GM18951 (cell line): ENCODE measurements at regions not wholly inside any gene's neighbourhood (a gene's known extent, or its start where the extent isn't known, plus 50 kb on each side); places are given as distances from the start of the nearest gene placed in this dataset.
"Not testable (repeated sequence)": the region's sequence is repeated elsewhere in the genome, so short reads cannot be mapped to it uniquely, and the experiment has no call there.

ENCODE experiments used
- POLR2A ChIP-seq: IDR thresholded peaks from 4 replicates; pipeline ENCODE4 v1.6.1; 2011; ENCODE audit warnings: mild to moderate bottlenecking; ENCODE audit not compliant: insufficient read length, insufficient read depth; ENCODE audit errors: extremely low read depth
- in situ Hi-C: fragments of 300-500 bp; cut with MboI; formaldehyde crosslinking; loops from one replicate; pipeline ENCODE4 v1.12.0; 2022; ENCODE audit warnings: low sequenced_read_pairs, mixed read lengths, inconsistent platforms; ENCODE audit not compliant: unreplicated experiment

DNA sequence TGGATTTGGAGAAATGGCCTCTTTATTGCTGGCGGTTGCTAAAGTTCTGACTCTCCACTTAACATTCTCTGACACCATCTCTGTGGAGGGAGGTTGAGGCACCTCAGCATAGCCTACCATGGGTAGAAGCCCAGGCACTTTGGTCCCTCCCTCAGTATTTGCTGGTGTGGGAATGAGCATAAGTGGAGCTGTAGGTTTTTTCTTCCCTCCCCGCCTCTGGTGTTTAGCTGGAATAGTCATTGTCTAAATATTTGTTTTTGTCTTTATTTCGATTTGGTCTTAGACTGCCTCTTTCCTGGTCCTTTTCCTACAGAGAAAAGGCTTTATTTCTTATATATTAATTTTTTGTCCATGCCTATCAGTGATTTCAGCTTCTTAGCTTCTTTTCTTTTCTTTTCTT lies 203.4 kb upstream of the AGR3 start:
- in situ Hi-C loops: no loop called here
- no peak for TF ChIP-seq POLR2A

- no peak for TF ChIP-seq POLR2A
- in situ Hi-C loops: no loop called here
These were observed 204.6 kb upstream of the AGR3 start for GRCh38 chr7:17086403-17086802.

DNA sequence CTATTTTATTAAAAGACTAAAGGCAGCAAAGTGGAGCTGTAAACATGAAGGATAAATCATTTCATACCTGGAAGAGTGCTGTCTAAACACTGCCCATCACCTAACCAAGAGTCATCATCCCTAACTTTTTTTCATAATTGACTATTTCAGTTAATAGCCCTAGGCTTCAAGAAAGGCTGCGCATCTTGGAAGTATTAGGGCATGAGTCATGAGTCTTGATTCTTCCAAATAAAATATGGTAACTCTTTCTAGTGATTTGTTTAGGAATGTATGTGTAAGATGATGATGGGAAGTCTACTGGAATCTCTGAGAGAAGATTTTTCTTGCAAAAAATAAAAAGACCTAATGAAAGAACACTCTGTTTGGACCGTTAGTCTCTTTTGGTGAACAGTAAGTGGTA lies 207.7 kb upstream of the AHR start:
- TF ChIP-seq POLR2A: no peak

GRCh38 chr7:17093461-17093860 lies 205.0 kb upstream of the AHR start:
- no peak for TF ChIP-seq POLR2A
- in situ Hi-C loops: no loop called here

More for the DNA sequence above, 207.7 kb upstream of the AHR start:
- in situ Hi-C loops: no loop called here

- TF ChIP-seq POLR2A: no peak
- in situ Hi-C loops: no loop called here
These were observed 203.4 kb upstream of the AHR start for GRCh38 chr7:17094963-17095574.

- TF ChIP-seq POLR2A: no peak
- in situ Hi-C loops: no loop called here
These were observed 202.5 kb upstream of the AHR start for GRCh38 chr7:17095931-17096330.

GRCh38 chr7:17097668-17098297 lies 200.7 kb upstream of the AHR start:
- no peak for TF ChIP-seq POLR2A
- in situ Hi-C loops: no loop called here

DNA sequence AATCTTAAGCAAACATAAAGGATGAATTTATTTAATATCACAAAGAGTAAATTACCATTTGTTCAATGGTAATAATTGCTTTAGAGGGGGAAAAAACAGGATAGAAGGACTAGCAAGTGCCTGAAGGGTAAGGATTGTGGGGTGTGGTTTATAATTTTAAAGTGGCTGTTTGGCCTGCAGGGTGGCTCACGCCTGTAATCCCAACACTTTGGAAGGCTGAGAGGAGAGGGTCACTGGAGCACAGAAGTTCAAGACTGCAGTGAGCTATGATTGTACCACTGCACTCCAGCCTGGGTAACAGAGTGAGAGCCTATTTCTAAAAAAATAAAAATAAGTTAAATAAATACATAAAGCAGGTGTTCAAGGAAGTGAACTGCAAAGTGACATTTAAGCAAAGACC lies 199.9 kb upstream of the AHR start:
- in situ Hi-C loops: no loop called here

DNA sequence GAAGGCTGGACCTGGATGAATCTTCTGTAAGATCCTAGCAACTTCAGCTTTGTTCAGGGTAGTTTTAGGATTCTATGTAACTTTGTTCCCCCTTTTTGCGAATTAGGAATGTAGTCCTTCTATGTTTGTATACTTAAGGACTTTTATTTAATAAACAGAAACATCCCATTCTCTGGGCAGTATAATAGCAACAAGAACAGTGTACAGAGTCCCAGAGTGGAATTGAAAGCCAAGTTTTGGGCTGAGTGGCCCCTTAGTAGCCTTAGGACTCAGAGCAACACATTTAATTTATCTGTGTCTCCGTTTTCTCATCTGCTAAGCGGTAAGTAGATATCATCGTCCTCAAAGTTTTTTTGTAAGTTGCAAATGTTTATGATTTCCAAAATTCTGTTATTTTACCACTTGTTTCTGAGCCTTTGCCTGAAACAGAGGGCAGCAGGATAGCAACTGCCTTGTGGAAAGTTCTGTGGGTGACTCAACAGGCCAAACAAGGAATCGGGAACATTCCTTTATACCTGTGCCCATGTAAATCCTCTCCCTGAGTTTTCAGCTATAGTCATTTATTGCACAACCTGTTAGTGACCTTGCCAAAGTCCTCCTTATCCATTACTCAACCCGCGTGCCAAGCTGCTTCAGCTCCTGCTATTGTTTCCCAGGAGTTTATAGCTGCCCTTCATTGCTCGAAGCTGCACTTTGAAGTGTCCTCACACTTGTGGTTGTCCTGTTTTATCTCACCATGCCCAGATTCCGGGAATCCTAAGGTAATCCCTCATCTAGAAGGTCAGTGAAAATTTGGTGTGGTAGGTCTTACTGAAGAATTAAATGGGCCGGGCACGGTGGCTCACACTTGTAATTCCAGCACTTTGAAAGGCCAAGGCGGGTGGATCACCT lies 199.1 kb upstream of the AHR start:
- in situ Hi-C loops: no loop called here
- TF ChIP-seq POLR2A: no peak

More for the DNA sequence above, 199.9 kb upstream of the AHR start:
- no peak for TF ChIP-seq POLR2A

DNA sequence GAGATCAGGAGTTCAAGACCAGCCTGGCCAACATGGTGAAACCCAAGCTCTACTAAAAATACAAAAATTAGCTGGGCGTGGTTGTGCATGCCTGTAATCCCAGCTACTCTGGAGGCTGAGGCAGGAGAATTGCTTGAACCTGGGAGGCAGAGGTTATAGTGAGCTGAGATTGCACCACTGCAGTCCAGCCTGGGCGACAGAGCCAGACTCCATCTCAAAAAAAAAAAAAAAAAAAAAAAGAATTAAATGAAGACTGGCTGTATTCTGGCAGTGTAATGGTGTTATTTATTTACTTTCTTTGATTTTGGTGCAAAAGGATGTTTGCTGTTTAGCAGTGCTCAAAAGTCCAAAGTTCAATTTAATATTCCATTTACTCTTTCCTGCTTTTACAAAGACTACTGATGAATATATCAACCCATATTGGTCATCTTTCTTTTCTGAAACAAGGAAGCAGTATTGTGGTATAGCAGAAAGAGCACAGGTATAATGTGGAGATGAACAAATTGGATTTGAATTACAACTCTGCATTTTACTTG lies 198.4 kb upstream of the AHR start:
- in situ Hi-C loops: not testable (repeated sequence)

- in situ Hi-C loops: no loop called here
These were observed 197.2 kb upstream of the AHR start for GRCh38 chr7:17101207-17101696.

GRCh38 chr7:17103170-17103569 lies 195.3 kb upstream of the AHR start:
- in situ Hi-C loops: no loop called here
- TF ChIP-seq POLR2A: no peak

More at GRCh38 chr7:17101207-17101696, 197.2 kb upstream of the AHR start:
- TF ChIP-seq POLR2A: no peak

- in situ Hi-C loops: no loop called here
- TF ChIP-seq POLR2A: no peak
These were observed 194.5 kb upstream of the AHR start for GRCh38 chr7:17103984-17104383.
